ENCODE measurements at regions not wholly inside any gene's neighbourhood (a gene's known extent, or its start where the extent isn't known, plus 50 kb on each side); places are given as distances from the start of the nearest gene placed in this dataset.
A peak's percentile ranks its signal among the peaks of the same experiment; 100 is the strongest.

DNA sequence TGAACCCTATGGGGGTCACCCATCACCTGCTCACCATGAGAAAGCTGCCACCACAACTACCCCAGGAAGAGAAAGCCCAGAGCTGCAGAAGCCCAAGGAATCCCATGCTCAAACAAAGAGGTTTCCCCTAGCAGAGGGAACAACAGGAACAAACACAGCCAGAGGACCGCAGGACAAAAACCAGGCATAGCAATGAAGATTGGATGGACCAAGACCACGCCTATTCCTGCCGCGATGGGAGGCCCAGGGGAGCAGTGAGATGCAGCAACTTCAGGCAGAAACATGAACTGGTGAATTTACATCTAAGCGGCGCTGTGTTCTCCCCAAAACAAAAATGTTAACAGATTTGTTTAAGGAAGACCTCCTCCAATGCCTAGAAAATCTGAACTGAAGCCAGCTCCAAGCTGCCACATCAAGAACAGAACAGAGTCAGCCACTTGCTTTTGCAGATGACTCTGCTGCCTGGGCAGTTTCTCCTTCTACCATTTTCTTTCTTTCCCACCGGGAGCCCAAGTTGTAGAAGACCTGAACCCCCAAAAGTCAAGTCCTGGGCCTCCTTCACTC is 134.2 kb upstream of the NEBL start:
- DNase-seq (ENCODE audit: low read depth, low spot score): no peak

GRCh38 chr10:21030091-21030490 is 133.0 kb upstream of the NEBL start:
- DNase-seq (ENCODE audit: low read depth, low spot score): no peak

DNA sequence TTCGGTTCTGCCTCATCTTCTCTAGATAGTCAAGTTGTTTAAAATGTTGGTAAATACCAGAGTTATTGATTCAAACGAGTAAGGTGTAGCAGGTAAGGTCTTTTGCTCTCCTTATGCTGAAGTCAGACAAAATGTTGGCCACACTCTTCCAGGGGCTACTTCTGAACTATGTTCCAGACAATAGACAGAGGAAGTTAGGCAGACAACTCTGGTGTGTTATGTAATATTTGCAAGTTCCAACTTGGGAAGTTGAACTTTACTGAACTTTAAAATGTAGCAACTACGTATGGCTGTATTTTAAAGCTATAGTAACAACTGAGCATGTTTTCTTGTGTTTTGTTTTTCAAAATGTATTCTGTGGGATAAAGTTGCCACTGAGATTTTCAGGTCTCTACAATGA is 125.7 kb upstream of the NEBL start:
- DNase-seq (ENCODE audit: low read depth, low spot score): no peak

GRCh38 chr10:21021843-21022594 is 124.9 kb upstream of the NEBL start:
- DNase-seq (ENCODE audit: low read depth, low spot score): no peak

GRCh38 chr10:21021231-21021630 is 124.1 kb upstream of the NEBL start:
- no peak for DNase-seq (ENCODE audit: low read depth, low spot score)

GRCh38 chr10:21020545-21020944 is 123.4 kb upstream of the NEBL start:
- DNase-seq (ENCODE audit: low read depth, low spot score): no peak

DNA sequence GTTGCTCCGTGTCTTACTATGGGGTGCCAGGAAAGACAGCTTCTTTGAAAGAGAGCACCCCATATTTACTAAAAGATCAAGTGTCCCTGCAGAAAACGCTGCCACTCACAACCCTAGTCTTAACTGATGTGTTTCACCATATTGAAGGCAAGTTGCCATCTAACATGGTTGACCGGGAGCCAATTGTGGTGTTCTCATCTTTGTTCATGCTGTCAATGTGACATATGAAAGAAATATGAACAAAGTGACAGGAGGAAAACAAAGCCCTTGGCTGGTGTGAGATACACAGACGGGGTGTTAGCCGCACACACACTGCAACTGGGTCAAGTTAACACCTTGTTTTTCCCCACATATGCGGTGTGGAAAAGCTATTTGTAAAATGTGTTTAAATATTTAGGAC is 122.3 kb upstream of the NEBL start:
- DNase-seq (ENCODE audit: low read depth, low spot score): no peak

DNA sequence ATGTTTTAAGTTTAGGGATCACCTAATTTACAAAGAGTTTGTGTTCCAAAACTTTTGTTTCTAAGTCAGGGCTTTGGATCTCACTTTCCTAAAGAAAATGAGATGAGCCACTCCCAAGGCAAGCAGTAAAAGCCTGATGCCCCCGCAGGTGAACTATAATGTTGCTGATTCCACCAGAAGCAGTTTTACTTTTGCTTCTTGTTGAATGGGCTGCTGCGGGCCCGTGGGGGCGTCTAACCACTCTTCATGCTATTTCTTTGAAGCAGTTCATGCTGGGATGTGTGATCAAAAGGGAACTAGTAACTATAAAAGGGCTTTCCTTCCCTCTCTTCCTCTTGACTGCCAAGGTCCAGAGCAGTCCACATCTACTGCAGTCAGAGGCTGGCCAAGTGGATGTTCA is 118.7 kb upstream of the NEBL start:
- DNase-seq (ENCODE audit: low read depth, low spot score): no peak

DNA sequence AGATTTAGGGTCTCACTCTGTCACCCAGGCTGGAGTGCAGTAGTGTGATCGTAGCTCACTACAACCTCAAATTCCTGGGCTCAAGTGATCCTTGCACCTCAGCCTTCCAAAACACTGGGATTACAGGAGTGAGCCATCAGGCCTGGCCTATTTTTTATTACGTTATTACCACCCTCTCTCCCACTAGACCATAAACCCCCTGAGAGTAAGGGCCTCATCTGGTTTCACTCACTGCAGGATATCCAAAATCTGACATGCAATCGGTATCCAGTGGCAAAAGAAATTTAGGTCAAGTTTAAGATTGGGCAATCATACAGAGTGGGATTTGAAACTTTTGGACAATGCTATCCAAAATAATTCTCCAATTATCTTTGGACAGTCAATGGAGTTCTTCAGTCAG is 117.0 kb upstream of the NEBL start:
- no peak for DNase-seq (ENCODE audit: low read depth, low spot score)

- DNase-seq (ENCODE audit: low read depth, low spot score): no peak
These were observed 114.4 kb upstream of the NEBL start for GRCh38 chr10:21011433-21012018.

- no peak for DNase-seq (ENCODE audit: low read depth, low spot score)
These were observed 113.5 kb upstream of the NEBL start for GRCh38 chr10:21010615-21011014.

DNA sequence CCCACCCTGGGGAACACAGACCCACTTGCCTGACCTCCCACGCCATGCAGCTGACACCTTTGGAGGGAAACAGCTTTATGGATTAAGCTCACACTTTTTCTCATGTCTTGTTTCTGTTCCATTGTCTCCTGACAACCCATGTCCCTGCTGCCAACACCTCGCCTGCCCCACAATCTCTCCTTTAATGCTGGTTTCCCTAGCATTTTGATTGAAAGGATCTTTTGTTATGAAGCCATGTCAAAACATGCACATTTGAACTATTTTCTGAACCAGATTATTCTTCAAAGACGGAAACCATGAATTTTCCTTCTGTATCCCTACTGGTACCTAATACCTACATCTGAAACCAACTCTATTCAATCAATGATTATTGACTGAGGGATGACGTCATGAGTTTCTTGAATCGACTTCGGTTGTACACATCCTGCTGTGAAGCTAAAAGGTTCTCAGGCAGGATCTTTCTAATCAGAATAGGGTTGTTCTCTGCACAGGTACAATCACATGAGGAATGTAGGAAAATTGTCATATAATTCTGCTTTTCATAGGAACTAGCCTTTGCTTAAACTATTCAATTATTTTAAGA is 106.2 kb upstream of the NEBL start:
- no peak for DNase-seq (ENCODE audit: low read depth, low spot score)

DNA sequence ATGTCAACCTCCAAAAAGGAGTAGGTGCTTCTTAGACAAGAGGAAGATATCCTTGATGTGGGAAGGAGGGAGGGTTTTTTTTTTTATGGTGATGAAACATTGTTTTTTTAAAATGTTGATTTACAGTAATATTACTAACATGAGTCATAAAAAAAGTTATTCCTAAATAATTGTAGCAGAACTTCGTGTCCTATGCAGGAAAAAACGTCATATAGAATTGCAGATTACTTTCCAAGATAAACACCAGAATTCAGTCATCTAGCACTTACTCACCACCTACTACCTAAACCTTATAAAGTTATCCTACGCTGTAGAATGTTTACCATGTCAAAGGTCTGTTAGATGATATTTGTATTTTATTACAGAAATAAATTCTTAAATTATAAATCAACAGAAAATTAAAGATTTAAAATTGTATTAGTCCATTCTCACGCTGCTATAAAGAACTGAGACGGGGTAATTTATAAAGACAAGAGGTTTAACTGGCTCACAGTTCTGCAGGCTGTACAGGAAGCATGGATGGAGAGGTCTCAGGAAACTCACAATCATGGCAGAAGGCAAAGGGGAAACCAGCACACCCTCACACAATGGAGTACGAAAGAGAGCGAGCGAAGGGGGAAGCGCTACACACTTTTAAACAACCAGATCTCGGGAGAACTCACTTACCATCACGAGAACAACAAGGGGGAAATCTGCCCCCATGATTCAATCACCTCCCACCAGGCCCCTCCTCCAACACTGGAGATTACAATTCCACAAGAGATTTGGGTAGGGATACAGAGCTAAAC is 105.2 kb upstream of the NEBL start:
- DNase-seq (ENCODE audit: low read depth, low spot score): peak; percentile 20

- no peak for DNase-seq (ENCODE audit: low read depth, low spot score)
These were observed 102.6 kb upstream of the NEBL start for GRCh38 chr10:20999699-21000098.

DNA sequence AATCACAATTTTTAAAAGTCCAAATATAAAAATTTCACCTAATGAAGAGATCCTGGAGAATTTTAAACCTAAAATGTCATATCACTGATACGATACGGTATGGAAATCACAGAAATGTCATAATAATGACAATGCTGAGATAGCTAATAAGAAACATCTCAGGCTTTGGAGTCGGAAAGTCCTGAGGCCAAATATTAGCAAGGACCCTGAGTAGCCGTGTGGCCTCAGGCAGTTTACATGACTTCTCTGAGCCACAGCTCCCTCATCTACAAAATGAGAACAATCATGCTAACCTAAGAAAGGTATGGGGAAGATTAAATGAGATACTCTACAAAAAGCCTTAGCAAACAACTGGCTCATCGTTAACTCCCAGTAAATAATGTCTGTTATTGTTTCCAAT is 100.9 kb upstream of the NEBL start:
- no peak for DNase-seq (ENCODE audit: low read depth, low spot score)

DNA sequence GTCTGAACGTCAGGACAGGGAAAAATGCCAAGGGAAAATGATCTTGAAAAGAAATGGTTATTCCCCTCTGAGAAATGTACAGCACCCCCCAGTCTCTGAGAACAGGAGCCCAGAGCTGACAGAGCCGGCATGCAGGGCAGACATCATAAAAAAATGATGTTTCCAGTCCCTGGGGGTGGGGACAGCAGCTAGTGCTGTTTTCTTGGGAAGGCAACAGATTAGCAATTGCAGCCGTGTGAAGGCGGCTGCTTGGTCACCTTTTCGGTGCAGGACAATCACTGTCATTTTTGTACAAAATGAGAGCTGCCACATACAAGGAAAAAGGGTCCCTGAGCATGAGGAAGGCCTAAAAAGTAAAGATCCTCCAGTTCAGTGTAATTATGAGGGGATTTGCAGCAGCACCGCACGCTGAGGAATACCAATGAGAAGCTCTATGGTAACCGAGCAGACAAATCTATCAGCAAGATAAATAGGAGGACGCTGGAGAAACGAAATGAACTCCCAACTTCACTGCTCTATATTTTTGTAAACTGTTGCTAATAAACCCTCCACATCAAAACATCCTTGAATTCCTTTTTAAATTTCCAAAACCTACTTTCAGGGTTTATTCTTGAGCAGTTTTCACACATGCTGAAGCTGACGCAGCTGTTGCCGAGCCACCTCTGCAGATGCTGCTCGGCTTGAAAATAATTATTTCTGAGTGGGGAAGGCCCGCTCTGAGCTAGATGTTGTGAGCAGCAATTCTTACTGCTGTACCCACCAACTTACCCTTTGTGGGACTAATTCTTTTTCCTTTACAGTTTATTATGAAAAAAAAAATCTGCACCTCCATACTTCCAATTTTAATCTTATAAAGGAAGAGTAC is 98.2 kb upstream of the NEBL start:
- peak; percentile 56 for DNase-seq (ENCODE audit: low read depth, low spot score)

GRCh38 chr10:20993830-20994527 is 96.9 kb upstream of the NEBL start:
- peak; percentile 25 for DNase-seq (ENCODE audit: low read depth, low spot score)

DNA sequence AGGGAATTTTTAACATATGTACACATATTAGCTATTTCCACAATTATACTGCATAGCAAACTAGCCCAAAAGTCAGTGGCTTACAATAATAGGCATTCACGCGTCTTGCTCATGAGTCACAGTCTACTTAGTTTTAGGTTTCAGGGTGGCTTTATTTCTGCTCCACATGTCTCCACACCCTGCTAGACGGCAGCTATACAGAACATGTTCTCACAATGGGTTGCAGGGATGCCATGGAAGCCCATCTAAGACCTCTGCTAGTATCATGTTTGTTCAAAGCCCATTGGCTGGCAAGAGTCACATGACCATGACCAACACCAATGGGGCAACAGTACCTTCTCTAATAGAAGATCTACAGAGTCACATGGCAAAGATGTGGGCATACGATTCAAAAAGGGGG is 96.3 kb upstream of the NEBL start:
- DNase-seq (ENCODE audit: low read depth, low spot score): peak; percentile 68

GRCh38 chr10:20991526-20991925 is 94.4 kb upstream of the NEBL start:
- no peak for DNase-seq (ENCODE audit: low read depth, low spot score)

GRCh38 chr10:20990604-20991003 is 93.5 kb upstream of the NEBL start:
- DNase-seq (ENCODE audit: low read depth, low spot score): peak; percentile 75
